ENCODE measurements at regions not wholly inside any gene's neighbourhood (a gene's known extent, or its start where the extent isn't known, plus 50 kb on each side); places are given as distances from the start of the nearest gene placed in this dataset.

- TF ChIP-seq, protein P1, sequence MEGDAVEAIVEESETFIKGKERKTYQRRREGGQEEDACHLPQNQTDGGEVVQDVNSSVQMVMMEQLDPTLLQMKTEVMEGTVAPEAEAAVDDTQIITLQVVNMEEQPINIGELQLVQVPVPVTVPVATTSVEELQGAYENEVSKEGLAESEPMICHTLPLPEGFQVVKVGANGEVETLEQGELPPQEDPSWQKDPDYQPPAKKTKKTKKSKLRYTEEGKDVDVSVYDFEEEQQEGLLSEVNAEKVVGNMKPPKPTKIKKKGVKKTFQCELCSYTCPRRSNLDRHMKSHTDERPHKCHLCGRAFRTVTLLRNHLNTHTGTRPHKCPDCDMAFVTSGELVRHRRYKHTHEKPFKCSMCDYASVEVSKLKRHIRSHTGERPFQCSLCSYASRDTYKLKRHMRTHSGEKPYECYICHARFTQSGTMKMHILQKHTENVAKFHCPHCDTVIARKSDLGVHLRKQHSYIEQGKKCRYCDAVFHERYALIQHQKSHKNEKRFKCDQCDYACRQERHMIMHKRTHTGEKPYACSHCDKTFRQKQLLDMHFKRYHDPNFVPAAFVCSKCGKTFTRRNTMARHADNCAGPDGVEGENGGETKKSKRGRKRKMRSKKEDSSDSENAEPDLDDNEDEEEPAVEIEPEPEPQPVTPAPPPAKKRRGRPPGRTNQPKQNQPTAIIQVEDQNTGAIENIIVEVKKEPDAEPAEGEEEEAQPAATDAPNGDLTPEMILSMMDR (IDR thresholded peaks at IDR 0.05; ENCODE audit: control extremely low read depth, extremely low read depth): no peak
- DNase-seq (no peak), ATAC-seq (ENCODE audit: insufficient read depth, low FRiP score) (no peak)
- WGBS, 2 donors: 63 to 79% methylated on average over 2 of the region's 2 CpGs
- no peak overlapping the region for H3K9ac ChIP-seq (ENCODE audit: insufficient read depth in 1 of 2, low read length in 2 of 2)
- H3K36me3 ChIP-seq (ENCODE audit: control insufficient read depth in 4 of 4, insufficient read depth in 4 of 4, low read length in 4 of 4): no peaks in the 10 kb centered on the region
- no peaks in the 10 kb centered on the region for H3K9me3 ChIP-seq (ENCODE audit: control insufficient read depth in 4 of 4, insufficient read depth in 3 of 4, low read length in 3 of 4)
- no peak overlapping the region for H3K4me3 ChIP-seq
- H3K27me3 ChIP-seq (ENCODE audit: control insufficient read depth in 3 of 3, insufficient read depth in 3 of 3, low read length in 2 of 3): no peaks in the 10 kb centered on the region
- peaks cover 0 to 15% (median 2%) of the 10 kb centered on the region in 5 donors for H3K4me1 ChIP-seq (ENCODE audit: control insufficient read depth in 5 of 5, insufficient read depth in 5 of 5, low read length in 5 of 5)
- H3K27ac ChIP-seq (ENCODE audit: low read depth in 1 of 2, low read length in 1 of 2): no peak overlapping the region
These were observed 459.1 kb downstream of the SOX9 start for GRCh38 chr17:72579990-72580320.

- Histone ChIP-seq H3K4me1 (ENCODE audit: control insufficient read depth in 5 of 5, insufficient read depth in 5 of 5, low read length in 5 of 5) (peaks cover 0 to 15% (median 2%) of the 10 kb centered on the region in 5 donors), H3K27ac (ENCODE audit: low read depth in 1 of 2, low read length in 1 of 2) (peak overlapping the region in 1 of 2 donors; percentile 49), H3K27me3 (ENCODE audit: control insufficient read depth in 3 of 3, insufficient read depth in 3 of 3, low read length in 2 of 3) (no peaks in the 10 kb centered on the region), H3K36me3 (ENCODE audit: control insufficient read depth in 4 of 4, insufficient read depth in 4 of 4, low read length in 4 of 4) (no peaks in the 10 kb centered on the region), H3K9ac (ENCODE audit: insufficient read depth in 1 of 2, low read length in 2 of 2) (no peak overlapping the region), H3K9me3 (ENCODE audit: control insufficient read depth in 4 of 4, insufficient read depth in 3 of 4, low read length in 3 of 4) (no peaks in the 10 kb centered on the region), H3K4me3 (no peak overlapping the region)
- ATAC-seq (ENCODE audit: insufficient read depth, low FRiP score) (peak; percentile 39), DNase-seq (peak; percentile 46 to 77 (median 56))
- 58 to 76% methylated on average over 11 of the region's 11 CpGs for WGBS, 2 donors
- TF ChIP-seq, protein P1 (IDR thresholded peaks at IDR 0.05; ENCODE audit: control extremely low read depth, extremely low read depth): no peak
These were observed 459.7 kb downstream of the SOX9 start for GRCh38 chr17:72580321-72581127.

DNA sequence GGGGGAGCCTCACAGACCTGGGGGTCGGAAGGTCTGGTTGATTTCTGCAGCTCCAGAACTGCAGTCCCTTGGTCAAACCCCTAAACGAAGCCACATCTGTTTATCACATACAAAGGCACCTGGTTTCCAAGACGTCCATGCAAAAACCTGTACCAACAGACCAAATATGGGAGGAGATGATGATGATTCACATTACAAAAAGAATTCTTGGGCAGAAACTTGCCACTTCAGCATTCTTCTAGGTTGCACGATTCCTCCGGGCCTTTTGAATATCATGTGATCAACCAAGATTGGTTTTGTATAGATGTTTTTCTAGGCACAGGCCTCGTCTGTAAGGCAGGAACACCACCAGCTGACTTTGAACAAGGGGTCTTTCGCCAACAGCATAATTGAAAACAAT lies 466.3 kb downstream of the SOX9 start:
- DNase-seq (no peak), ATAC-seq (ENCODE audit: insufficient read depth, low FRiP score) (no peak)
- Histone ChIP-seq H3K9me3 (ENCODE audit: control insufficient read depth in 4 of 4, insufficient read depth in 3 of 4, low read length in 3 of 4) (no peaks in the 10 kb centered on the region), H3K4me1 (ENCODE audit: control insufficient read depth in 5 of 5, insufficient read depth in 5 of 5, low read length in 5 of 5) (peaks cover 0 to 27% (median 6%) of the 10 kb centered on the region in 5 donors), H3K27me3 (ENCODE audit: control insufficient read depth in 3 of 3, insufficient read depth in 3 of 3, low read length in 2 of 3) (peaks cover 0 to 19% (median 6%) of the 10 kb centered on the region in 3 donors), H3K27ac (ENCODE audit: low read depth in 1 of 2, low read length in 1 of 2) (peak overlapping the region in 1 of 2 donors; percentile 89), H3K9ac (ENCODE audit: insufficient read depth in 1 of 2, low read length in 2 of 2) (no peak overlapping the region), H3K4me3 (no peak overlapping the region), H3K36me3 (ENCODE audit: control insufficient read depth in 4 of 4, insufficient read depth in 4 of 4, low read length in 4 of 4) (no peaks in the 10 kb centered on the region)
- 75 to 89% methylated on average over 7 of the region's 7 CpGs for WGBS, 2 donors
- TF ChIP-seq, protein P1 (IDR thresholded peaks at IDR 0.05; ENCODE audit: control extremely low read depth, extremely low read depth): no peak
